HG02884 (cell line): ENCODE measurements at regions not wholly inside any gene's neighbourhood (a gene's known extent, or its start where the extent isn't known, plus 50 kb on each side); places are given as distances from the start of the nearest gene placed in this dataset.

Source experiments
- ATAC-seq: cut with Tn5 transposase; IDR thresholded peaks from one replicate; pipeline ENCODE4 v1.9.1; 2021; ENCODE audit warnings: mild to moderate bottlenecking, moderate library complexity; ENCODE audit not compliant: unreplicated experiment

DNA sequence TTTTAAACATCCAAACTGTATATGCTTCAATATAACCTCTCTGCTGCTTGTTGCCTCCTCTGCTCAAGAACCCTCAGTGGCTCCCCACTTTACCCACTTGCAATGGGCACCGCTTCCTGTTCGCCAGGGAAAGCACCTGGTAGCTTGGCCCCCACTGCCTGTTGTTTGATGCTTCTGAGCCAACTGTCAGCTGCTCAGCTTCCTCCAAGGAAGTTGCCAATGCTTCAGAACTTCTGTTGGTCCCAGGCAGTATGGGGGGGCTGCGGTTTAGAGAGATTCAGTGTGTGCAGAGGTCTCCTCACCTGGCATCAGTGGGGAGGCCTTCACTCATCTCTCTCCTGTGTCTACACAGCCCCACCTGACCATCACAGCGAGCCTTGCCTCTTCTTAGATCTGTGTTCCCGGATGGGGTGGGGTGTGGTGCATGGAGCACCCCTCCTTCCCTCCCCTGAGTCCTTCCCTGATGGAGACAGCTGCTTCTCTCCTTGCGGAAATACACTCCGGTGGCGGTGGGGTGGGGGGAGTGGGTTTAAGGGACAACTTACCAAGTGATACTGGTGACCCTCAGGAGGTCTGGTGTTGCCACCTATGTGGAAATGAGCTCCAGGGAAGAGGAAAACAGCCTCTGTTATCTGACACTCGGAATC, 308.1 kb downstream of the CDH26 start:
- no peak for ATAC-seq

GRCh38 chr20:60268491-60268890, 310.3 kb downstream of the CDH26 start:
- no peak for ATAC-seq

DNA sequence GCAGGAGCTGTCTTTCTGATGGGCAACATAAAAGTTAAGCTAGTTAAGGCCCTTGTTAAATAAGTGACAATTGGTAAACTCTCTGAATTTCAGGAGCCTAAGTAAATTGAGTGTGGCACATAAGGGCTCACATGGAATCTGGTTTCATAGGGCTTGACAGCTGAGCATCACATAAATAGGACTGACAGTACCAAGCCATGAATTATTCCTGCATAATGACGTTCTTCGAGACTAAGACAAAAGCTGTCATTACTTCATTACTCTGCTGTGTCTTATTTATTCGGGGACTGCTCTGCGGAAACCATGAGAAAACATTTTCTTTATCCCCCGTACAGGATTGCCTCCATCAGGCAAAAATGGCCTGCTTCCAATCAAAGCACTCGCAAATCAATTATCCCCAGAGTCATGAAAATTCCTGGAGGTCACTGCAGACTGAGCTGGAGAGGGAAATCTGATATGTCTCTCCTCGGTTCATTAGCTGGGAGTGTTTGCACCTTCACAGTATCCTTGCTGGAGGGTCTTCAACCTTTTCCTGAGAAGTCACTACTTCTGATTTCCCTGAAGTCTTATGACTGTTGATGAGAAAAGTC, 311.4 kb downstream of the CDH26 start:
- ATAC-seq = no peak

GRCh38 chr20:60270341-60270740, 312.1 kb downstream of the CDH26 start:
- no peak for ATAC-seq

GRCh38 chr20:60271597-60271996, 313.4 kb downstream of the CDH26 start:
- ATAC-seq = no peak

GRCh38 chr20:60272790-60273189, 314.6 kb downstream of the CDH26 start:
- no peak for ATAC-seq

DNA sequence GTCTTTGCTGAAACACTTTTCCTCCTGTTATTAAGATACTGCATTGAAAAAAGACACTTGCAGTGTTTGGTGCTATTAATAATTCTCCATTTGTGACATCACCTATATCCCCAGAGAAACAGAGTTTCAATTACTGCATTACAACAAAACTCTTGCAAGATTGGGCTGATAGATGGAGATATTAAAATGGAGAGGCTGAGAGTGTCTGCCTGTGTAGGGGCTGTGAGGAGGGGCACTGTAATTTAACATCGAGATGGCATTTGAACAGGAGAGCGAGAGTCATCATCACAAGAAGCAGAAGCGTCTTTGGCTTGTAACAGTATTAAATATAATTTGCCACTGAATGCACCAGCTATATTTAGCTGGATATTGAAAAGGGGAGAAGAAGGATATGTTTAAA, 316.5 kb downstream of the CDH26 start:
- ATAC-seq = no peak

DNA sequence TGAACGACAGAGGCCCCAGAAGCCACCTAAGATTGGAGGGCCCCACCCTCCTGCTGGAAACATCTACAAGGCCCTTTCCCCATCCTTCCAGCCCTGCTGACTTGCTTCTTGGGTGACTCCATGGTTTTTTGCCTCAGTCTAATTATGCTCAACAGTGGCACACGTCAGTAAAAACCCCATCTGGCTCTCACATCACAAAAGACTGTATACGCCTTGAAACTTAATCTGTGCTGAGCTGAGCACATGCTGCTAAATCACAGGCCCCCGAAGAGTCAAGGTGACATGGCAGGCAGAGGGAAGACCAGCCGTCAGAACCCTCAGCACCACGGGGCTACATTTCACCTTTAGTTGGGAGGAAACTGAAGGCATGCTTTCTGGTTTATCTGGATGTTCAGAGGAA, 323.1 kb downstream of the CDH26 start:
- ATAC-seq = no peak

DNA sequence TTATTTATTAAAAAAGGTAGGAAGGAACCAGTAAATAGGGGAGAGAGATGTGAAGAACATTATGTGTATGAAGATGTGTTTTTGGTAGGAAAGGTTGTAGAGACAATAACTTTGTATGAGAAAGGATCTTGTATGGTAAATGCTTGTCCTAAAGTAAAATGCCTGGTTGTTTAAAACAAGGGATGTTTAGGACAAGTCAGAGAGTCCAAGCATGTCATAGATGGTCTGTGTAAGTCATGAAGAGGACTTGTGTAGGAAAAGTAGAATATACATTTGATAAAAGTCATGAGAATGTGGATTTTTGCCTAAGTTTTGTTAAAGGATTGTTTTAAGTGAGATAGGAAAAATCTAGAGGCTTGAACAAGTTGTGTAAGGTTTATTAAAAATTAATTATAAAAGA, 325.1 kb downstream of the CDH26 start:
- no peak for ATAC-seq

GRCh38 chr20:60286764-60287163, 328.5 kb downstream of the CDH26 start:
- ATAC-seq = no peak

DNA sequence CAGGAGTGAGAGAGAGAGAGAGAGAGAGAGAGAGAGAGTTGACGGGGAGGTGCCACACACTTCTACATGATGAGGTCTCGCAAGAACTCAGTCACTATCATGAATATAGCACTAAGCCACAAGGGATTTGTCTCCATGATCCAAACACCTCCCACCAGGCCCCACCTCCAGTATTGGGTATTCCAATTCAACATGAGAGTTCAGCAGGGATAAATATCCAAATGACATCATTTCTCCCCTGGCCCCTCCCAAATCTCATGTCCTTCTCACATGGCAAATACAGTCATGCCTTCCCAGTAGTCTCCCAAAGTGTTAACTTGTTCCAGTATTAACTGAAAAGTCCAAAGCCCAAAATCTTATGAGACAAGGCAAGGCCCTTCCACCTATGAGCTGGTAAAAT, 330.7 kb downstream of the CDH26 start:
- no peak for ATAC-seq

GRCh38 chr20:60292001-60292520, 333.8 kb downstream of the CDH26 start:
- no peak for ATAC-seq

DNA sequence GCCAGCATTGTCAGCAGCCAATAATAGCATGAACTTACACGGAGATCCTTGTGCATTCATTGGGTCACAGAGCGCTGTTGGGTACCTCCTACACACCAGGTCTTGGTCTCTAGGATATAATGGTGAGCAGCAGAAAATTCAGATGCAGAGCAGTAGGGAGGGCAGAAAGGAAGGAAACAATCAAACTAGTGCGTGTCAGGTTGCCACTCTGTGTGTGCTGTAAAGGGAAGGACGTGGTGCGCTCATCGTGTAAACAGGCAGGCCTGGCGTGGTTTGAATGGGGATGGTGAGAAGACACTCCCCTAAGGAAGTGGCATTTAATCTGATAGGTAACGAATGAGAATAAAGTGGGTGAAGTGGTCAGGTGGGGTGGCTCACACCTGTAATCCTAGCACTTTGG, 336.4 kb downstream of the CDH26 start:
- ATAC-seq = no peak

DNA sequence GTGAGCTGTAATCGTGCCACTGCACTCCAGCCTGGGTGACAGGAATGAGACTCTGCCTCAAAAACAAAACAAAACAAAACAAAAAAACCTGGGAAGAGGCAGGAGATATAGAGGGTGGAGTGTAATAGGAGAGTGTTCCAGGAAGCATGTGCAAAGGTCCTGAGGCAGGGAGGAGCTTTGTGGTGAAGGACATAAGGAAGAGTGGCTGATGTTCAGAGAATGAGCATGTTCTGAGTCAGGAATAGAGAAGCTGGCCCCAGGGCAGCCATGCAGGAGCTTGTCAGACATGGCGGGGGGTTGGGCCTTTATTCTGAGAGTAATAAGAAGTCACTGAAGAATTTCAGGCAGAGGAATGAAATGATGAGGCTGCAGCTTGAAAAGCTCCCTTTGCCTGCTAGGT, 337.0 kb downstream of the CDH26 start:
- ATAC-seq = no peak

DNA sequence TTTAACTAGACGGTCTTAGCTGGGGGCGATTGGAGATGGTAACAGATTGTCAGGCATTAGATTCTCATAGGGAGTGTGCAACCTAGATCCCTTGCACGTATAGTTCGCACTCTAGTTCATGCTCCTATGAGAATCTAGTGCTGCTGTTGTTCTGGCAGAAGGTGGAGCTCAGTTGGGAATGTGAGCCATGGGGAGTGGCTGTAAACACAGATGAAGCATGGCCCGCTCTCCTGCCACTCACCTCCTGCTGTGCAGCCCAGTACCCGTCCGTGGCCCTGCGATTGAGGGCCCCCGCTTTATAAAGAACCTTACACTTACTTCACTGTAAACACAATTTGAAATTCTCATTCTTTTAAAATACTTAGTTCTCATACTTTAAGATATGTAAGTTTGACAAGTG, 339.4 kb downstream of the CDH26 start:
- ATAC-seq = no peak

DNA sequence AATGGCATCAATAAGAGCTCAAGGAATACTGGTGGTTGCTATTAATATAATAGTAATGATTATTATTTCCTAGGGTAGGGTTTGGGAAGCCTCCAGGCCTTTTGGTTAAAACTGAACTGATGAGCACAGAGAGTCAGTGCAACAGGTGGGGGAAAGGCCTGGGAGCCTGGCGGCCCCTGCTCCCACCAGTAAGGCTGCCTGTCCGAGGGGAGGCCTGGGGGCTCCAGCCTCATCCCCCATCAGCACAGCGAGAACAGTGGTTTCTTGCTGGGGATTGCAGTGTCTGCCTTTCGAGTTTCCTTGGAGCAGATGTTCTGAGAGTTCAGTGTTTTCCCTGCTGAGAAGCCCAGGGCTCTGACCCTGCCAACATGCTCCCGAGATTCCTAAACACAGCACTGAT, 340.4 kb downstream of the CDH26 start:
- no peak for ATAC-seq

GRCh38 chr20:60299951-60300350, 341.7 kb downstream of the CDH26 start:
- no peak for ATAC-seq

DNA sequence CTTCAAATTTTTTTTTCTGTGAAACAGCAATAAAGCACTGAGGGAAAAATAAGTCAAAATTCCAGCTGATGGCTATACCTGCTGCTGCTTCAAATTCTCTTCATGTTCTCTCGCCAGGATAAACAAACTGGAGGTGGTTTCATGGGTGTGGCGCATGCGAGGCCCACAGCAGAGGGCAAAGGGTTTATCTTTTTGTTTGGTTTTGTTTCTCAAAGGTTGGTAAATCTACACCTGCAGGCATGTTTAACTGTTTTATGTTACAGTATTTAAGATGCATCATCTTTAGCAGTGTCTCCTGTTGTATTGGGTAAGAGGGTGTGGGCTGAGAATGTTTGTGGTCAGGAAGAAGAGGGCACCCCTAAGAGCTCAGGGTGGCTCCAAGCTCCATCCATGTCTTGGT, 342.2 kb downstream of the CDH26 start:
- no peak for ATAC-seq

GRCh38 chr20:60302875-60303274, 344.7 kb downstream of the CDH26 start:
- no peak for ATAC-seq

- no peak for ATAC-seq
These were observed 345.9 kb downstream of the CDH26 start for GRCh38 chr20:60304026-60304590.

- ATAC-seq = no peak
These were observed 346.7 kb downstream of the CDH26 start for GRCh38 chr20:60304931-60305330.

- ATAC-seq = no peak
These were observed 347.9 kb downstream of the CDH26 start for GRCh38 chr20:60306105-60306504.

DNA sequence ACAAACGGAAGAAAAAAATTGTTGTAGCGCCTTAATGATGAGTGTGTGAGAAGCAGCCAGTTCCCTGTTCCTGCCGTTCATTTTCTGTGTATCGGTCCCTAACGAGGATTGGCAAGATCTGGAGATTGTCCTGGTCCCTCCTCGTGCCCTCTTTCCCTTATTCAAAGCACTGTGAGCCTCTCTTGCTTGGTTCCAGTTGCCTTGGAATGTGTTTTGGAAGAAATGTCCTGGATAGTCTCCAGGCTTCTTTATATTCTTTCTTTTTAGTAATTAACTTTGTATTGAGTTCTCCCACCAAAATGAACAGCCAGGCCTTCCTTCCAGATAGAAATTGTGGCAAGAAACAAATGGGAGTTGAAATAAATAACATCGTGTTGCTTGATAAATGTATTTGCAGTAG, 348.3 kb downstream of the CDH26 start:
- ATAC-seq = no peak
